Stomach (tissue), 8 donors: ENCODE measurements at regions not wholly inside any gene's neighbourhood (a gene's known extent, or its start where the extent isn't known, plus 50 kb on each side); places are given as distances from the start of the nearest gene placed in this dataset.
"Not testable (repeated sequence)": the region's sequence is repeated elsewhere in the genome, so short reads cannot be mapped to it uniquely, and the experiment has no call there.

Experiments
- DNase-seq, 2 donors: peaks; one replicate each; pipeline versions ENCODE4 v3.0.0 to v3.0.0-alpha.2; 2013 to 2019
- H3K27ac ChIP-seq, 5 donors: fragments of 200-600 bp in 4 of 5; sonication (generic) in 4 of 5; one replicate each; pipeline ENCODE4 v1.5.1; 2013 to 2019; ENCODE audit warnings: mild to moderate bottlenecking in 1 of 5, moderate library complexity in 1 of 5
- H3K27me3 ChIP-seq, 3 donors: fragments of 200-600 bp; sonication (generic); one replicate each; pipeline ENCODE4 v1.5.1; 2017 to 2019; ENCODE audit warnings: mixed run types in 1 of 3
- H3K36me3 ChIP-seq, 4 donors: fragments of 200-600 bp; sonication (generic); 1 replicate in 3 of 4; 2 replicates in 1 of 4; pipeline ENCODE4 v1.5.1; 2016 to 2019
- H3K4me1 ChIP-seq, 4 donors: fragments of 200-600 bp; sonication (generic); one replicate each; pipeline ENCODE4 v1.5.1; 2016 to 2019
- H3K4me3 ChIP-seq, 4 donors: fragments of 200-600 bp; sonication (generic) in 3 of 4; one replicate each; pipeline ENCODE4 v1.5.1; 2016 to 2019; ENCODE audit warnings: mild to moderate bottlenecking in 1 of 4
- H3K9me3 ChIP-seq, 4 donors: fragments of 200-600 bp; sonication (generic); one replicate each; pipeline ENCODE4 v1.5.1; 2016 to 2019
- CTCF ChIP-seq, 7 experiments: fragments of 450-650 bp in 4 of 7; fragments of 200-600 bp in 3 of 7; sonication (generic) in 3 of 7; IDR thresholded peaks; one replicate each; pipeline ENCODE4 v1.5.1; 2016 to 2019; ENCODE audit warnings: antibody characterized with exemption in 7 of 7, control low read depth in 2 of 7, mild to moderate bottlenecking in 1 of 7
- EP300 ChIP-seq: sonication (generic); formaldehyde crosslinking; IDR thresholded peaks from one replicate; pipeline ENCODE4 v1.6.1; 2017; ENCODE audit warnings: antibody characterized with exemption
- POLR2A ChIP-seq, 4 donors: fragments of 450-650 bp; IDR thresholded peaks; one replicate each; pipeline ENCODE4 v1.6.1; 2016; ENCODE audit warnings: antibody characterized with exemption in 4 of 4, control low read depth in 2 of 4, mild to moderate bottlenecking in 1 of 4, moderate library complexity in 1 of 4
- POLR2AphosphoS5 ChIP-seq, 3 donors: sonication (generic); formaldehyde crosslinking; IDR thresholded peaks; one replicate each; pipeline ENCODE4 v1.6.1; 2016; ENCODE audit warnings: antibody characterized with exemption in 3 of 3
- WGBS, 5 donors: extraction: QIAGEN DNeasy Blood & Tissue Kit in 3 of 5; methylation state at CpG; one replicate each; pipeline versions ENCODE4 v1.1.5 to v1.1.7; 2013 to 2018; 5-methylcytosine and 5-hydroxymethylcytosine counted together
- intact Hi-C: fragments of 100-400 bp; cut with DNase I; formaldehyde crosslinking; loops from one replicate; pipeline ENCODE4 v1.15.1; 2023; ENCODE audit warnings: low total_unique reads
- donor health status: healthy with polysubstance abuse.
- donor health status: Bipolar disorder and iron deficiency.
- donor health status: healthy.

GRCh38 chr2:142561656-142562055 is 315.8 kb upstream of the KYNU start:
- Histone ChIP-seq H3K36me3 (no peaks in the 10 kb centered on the region), H3K4me1 (no peaks in the 10 kb centered on the region), H3K9me3 (no peaks in the 10 kb centered on the region), H3K4me3 (no peak overlapping the region), H3K27me3 (no peaks in the 10 kb centered on the region), H3K27ac (no peak overlapping the region)
- intact Hi-C loops: no loop called here
- no peak for DNase-seq
- 67 to 84% (median 76%) methylated on average over 3 to 6 of the region's 6 CpGs for WGBS, 5 donors
- TF ChIP-seq CTCF (IDR thresholded peaks at IDR 0.05): no peak

- no peak overlapping the region for H3K27ac ChIP-seq
- TF ChIP-seq POLR2A (IDR thresholded peaks at IDR 0.05) (no peak), CTCF (IDR thresholded peaks at IDR 0.05) (no peak)
- H3K36me3 ChIP-seq: no peaks in the 10 kb centered on the region
- H3K4me3 ChIP-seq: no peak overlapping the region
- WGBS, 5 donors: 15 to 28% (median 21%) methylated on average over 1 of the region's 1 CpG
- no peaks in the 10 kb centered on the region for H3K27me3 ChIP-seq
- no peaks in the 10 kb centered on the region for H3K9me3 ChIP-seq
- H3K4me1 ChIP-seq: no peaks in the 10 kb centered on the region
- intact Hi-C loops: no loop called here
- DNase-seq: peak in 1 of 2 donors; percentile 4
Observed at GRCh38 chr2:142557391-142557790, 320.1 kb upstream of the KYNU start.

GRCh38 chr2:142545999-142546398 is 331.5 kb upstream of the KYNU start:
- H3K4me3 ChIP-seq, DNase-seq, intact Hi-C loops, H3K4me1 ChIP-seq, H3K27me3 ChIP-seq, H3K36me3 ChIP-seq, H3K27ac ChIP-seq: not testable (repeated sequence)
- 88 to 96% (median 94%) methylated on average over 15 to 30 of the region's 30 CpGs for WGBS, 5 donors
- peaks cover 0 to 24% (median 8%) of the 10 kb centered on the region in 4 donors for H3K9me3 ChIP-seq

- no peaks in the 10 kb centered on the region for H3K36me3 ChIP-seq
- H3K4me3 ChIP-seq: no peak overlapping the region
- no peaks in the 10 kb centered on the region for H3K4me1 ChIP-seq
- no peak overlapping the region for H3K27ac ChIP-seq
- TF ChIP-seq EP300 (no peak), POLR2AphosphoS5 (IDR thresholded peaks at IDR 0.05) (no peak), CTCF (IDR thresholded peaks at IDR 0.05) (no peak), POLR2A (IDR thresholded peaks at IDR 0.05) (no peak)
- H3K27me3 ChIP-seq: no peaks in the 10 kb centered on the region
- WGBS, 5 donors: 54 to 65% (median 62%) methylated on average over 3 of the region's 3 CpGs
- H3K9me3 ChIP-seq: peaks cover 0 to 23% (median 8%) of the 10 kb centered on the region in 4 donors
- intact Hi-C loops: no loop called here
- DNase-seq: peak in 1 of 2 donors; percentile 35
Observed at GRCh38 chr2:142545036-142545435, 332.4 kb upstream of the KYNU start.

- 51 to 82% (median 62%) methylated on average over 4 of the region's 4 CpGs for WGBS, 5 donors
- H3K27ac ChIP-seq: no peak overlapping the region
- intact Hi-C loops: no loop called here
- TF ChIP-seq POLR2A (IDR thresholded peaks at IDR 0.05) (no peak), POLR2AphosphoS5 (IDR thresholded peaks at IDR 0.05) (no peak), CTCF (IDR thresholded peaks at IDR 0.05) (no peak), EP300 (no peak)
- peaks cover 0 to 19% (median 8%) of the 10 kb centered on the region in 4 donors for H3K9me3 ChIP-seq
- H3K27me3 ChIP-seq: no peaks in the 10 kb centered on the region
- no peaks in the 10 kb centered on the region for H3K36me3 ChIP-seq
- H3K4me3 ChIP-seq: no peak overlapping the region
- no peak for DNase-seq
- no peaks in the 10 kb centered on the region for H3K4me1 ChIP-seq
Observed at GRCh38 chr2:142544173-142544572, 333.3 kb upstream of the KYNU start.
